Spleen (tissue), 11 donors: ENCODE measurements at regions not wholly inside any gene's neighbourhood (a gene's known extent, or its start where the extent isn't known, plus 50 kb on each side); places are given as distances from the start of the nearest gene placed in this dataset.

Experiments
- DNase-seq: peaks from one replicate; pipeline ENCODE4 v3.0.0-alpha.2; 2020
- H3K27ac ChIP-seq, 8 donors: fragments of 200-600 bp; sonication (generic) in 7 of 8; 1 replicate in 4 of 8; 2 replicates in 4 of 8; pipeline versions ENCODE4 v1.5.0 to v1.8.0; 2016 to 2021; ENCODE audit warnings: inconsistent platforms in 4 of 8, mild to moderate bottlenecking in 4 of 8, moderate library complexity in 1 of 8
- H3K27me3 ChIP-seq, 7 donors: fragments of 200-600 bp; sonication (generic) in 6 of 7; replicated peaks in 1 of 7; 1 replicate in 4 of 7; 2 replicates in 3 of 7; pipeline versions ENCODE4 v1.5.0 to v1.8.0; 2016 to 2021; ENCODE audit warnings: inconsistent platforms in 3 of 7, mild to moderate bottlenecking in 1 of 7
- H3K36me3 ChIP-seq, 6 donors: fragments of 200-600 bp; sonication (generic) in 5 of 6; 1 replicate in 4 of 6; 2 replicates in 2 of 6; pipeline versions ENCODE4 v1.5.0 to v1.8.0; 2016 to 2021; ENCODE audit warnings: inconsistent platforms in 2 of 6
- H3K4me1 ChIP-seq, 6 donors: fragments of 200-600 bp; sonication (generic) in 5 of 6; 1 replicate in 3 of 6; 2 replicates in 3 of 6; pipeline versions ENCODE4 v1.5.0 to v1.8.0; 2016 to 2021; ENCODE audit warnings: inconsistent platforms in 3 of 6
- H3K4me3 ChIP-seq, 8 donors: fragments of 200-600 bp; sonication (generic) in 7 of 8; 1 replicate in 4 of 8; 2 replicates in 4 of 8; pipeline versions ENCODE4 v1.5.0 to v1.8.0; 2016 to 2021; ENCODE audit warnings: inconsistent platforms in 4 of 8, mild to moderate bottlenecking in 4 of 8, moderate library complexity in 2 of 8
- H3K9me3 ChIP-seq, 8 donors: fragments of 200-600 bp; sonication (generic) in 7 of 8; 1 replicate in 4 of 8; 2 replicates in 4 of 8; pipeline versions ENCODE4 v1.5.0 to v1.8.0; 2016 to 2021; ENCODE audit warnings: inconsistent platforms in 4 of 8
- CTCF ChIP-seq, 11 experiments: fragments of 200-600 bp in 7 of 11; fragments of 450-650 bp in 4 of 11; sonication (generic) in 4 of 11; IDR thresholded peaks in 8 of 11; conservative IDR thresholded peaks in 3 of 11; 1 replicate in 7 of 11; 2 replicates in 4 of 11; pipeline versions ENCODE4 v1.4.0 to v1.8.0; 2016 to 2021; ENCODE audit warnings: antibody characterized with exemption in 11 of 11, inconsistent platforms in 4 of 11, mild to moderate bottlenecking in 1 of 11
- POLR2A ChIP-seq, 3 donors: fragments of 450-650 bp; IDR thresholded peaks; one replicate each; pipeline ENCODE4 v1.5.1; 2017; ENCODE audit warnings: antibody characterized with exemption in 3 of 3, mild to moderate bottlenecking in 1 of 3
- POLR2AphosphoS5 ChIP-seq, 3 donors: sonication (generic); formaldehyde crosslinking; IDR thresholded peaks; one replicate each; pipeline ENCODE4 v1.5.1; 2017; ENCODE audit warnings: antibody characterized with exemption in 3 of 3
- WGBS, 5 donors: extraction: QIAGEN DNeasy Blood & Tissue Kit in 3 of 5; methylation state at CpG; one replicate each; pipeline versions ENCODE4 v1.1.5 to v1.1.7; 2013 to 2018; 5-methylcytosine and 5-hydroxymethylcytosine counted together
- intact Hi-C: fragments of 100-400 bp; cut with DNase I; formaldehyde crosslinking; loops from one replicate; pipeline ENCODE4 v1.15.0; 2023; ENCODE audit warnings: low total_unique reads
- donor health status: healthy with polysubstance abuse.
- donor health status: DM: no; HTN: no; CAD: no; lungs with moderate emphysema.
- donor health status: DM: no; HTN: no; CAD: no.
- donor health status: Bipolar disorder and iron deficiency.
- donor health status: healthy.
- donor health status: DM: no; HTN: no; CAD: no.
- donor health status: DM: yes; HTN: yes; CAD: no.

- TF ChIP-seq POLR2A (IDR thresholded peaks at IDR 0.05) (no peak), POLR2AphosphoS5 (IDR thresholded peaks at IDR 0.05) (no peak), CTCF (IDR thresholded peaks at IDR 0.05 in 8 of 11, conservative IDR thresholded peaks at IDR 0.05 in 3 of 11) (no peak)
- H3K36me3 ChIP-seq: no peaks in the 10 kb centered on the region
- H3K9me3 ChIP-seq: no peaks in the 10 kb centered on the region
- H3K27ac ChIP-seq: peak overlapping the region in 1 of 8 donors; percentile 7
- no peak overlapping the region for H3K4me3 ChIP-seq
- intact Hi-C loops: no loop called here
- no peaks in the 10 kb centered on the region for H3K4me1 ChIP-seq
- 68 to 86% (median 75%) methylated on average over 2 of the region's 2 CpGs for WGBS, 5 donors
- no peaks in the 10 kb centered on the region for H3K27me3 ChIP-seq
- no peak for DNase-seq
These were observed 63.9 kb upstream of the GRIP1 start for GRCh38 chr12:66742508-66743367.

GRCh38 chr12:66744461-66744860 is 65.6 kb upstream of the GRIP1 start:
- no peaks in the 10 kb centered on the region for H3K27me3 ChIP-seq
- intact Hi-C loops: no loop called here
- DNase-seq: no peak
- no peaks in the 10 kb centered on the region for H3K9me3 ChIP-seq
- TF ChIP-seq CTCF (IDR thresholded peaks at IDR 0.05 in 8 of 11, conservative IDR thresholded peaks at IDR 0.05 in 3 of 11) (no peak), POLR2AphosphoS5 (IDR thresholded peaks at IDR 0.05) (no peak), POLR2A (IDR thresholded peaks at IDR 0.05) (no peak)
- H3K27ac ChIP-seq: no peak overlapping the region
- 70 to 82% (median 74%) methylated on average over 3 of the region's 3 CpGs for WGBS, 5 donors
- H3K4me1 ChIP-seq: no peaks in the 10 kb centered on the region
- H3K36me3 ChIP-seq: no peaks in the 10 kb centered on the region
- H3K4me3 ChIP-seq: no peak overlapping the region

GRCh38 chr12:66744956-66745383 is 66.1 kb upstream of the GRIP1 start:
- Histone ChIP-seq H3K36me3 (no peaks in the 10 kb centered on the region), H3K27me3 (no peaks in the 10 kb centered on the region), H3K27ac (no peak overlapping the region), H3K4me1 (no peaks in the 10 kb centered on the region), H3K9me3 (no peaks in the 10 kb centered on the region), H3K4me3 (no peak overlapping the region)
- 49 to 69% (median 58%) methylated on average over 3 of the region's 3 CpGs for WGBS, 5 donors
- intact Hi-C loops: no loop called here
- DNase-seq: no peak
- TF ChIP-seq POLR2A (IDR thresholded peaks at IDR 0.05): no peak

GRCh38 chr12:66746489-66747201 is 67.8 kb upstream of the GRIP1 start:
- TF ChIP-seq CTCF (IDR thresholded peaks at IDR 0.05 in 8 of 11, conservative IDR thresholded peaks at IDR 0.05 in 3 of 11) (no peak), POLR2AphosphoS5 (IDR thresholded peaks at IDR 0.05) (no peak), POLR2A (IDR thresholded peaks at IDR 0.05) (no peak)
- Histone ChIP-seq H3K4me3 (no peak overlapping the region), H3K27me3 (no peaks in the 10 kb centered on the region), H3K27ac (no peak overlapping the region), H3K9me3 (no peaks in the 10 kb centered on the region), H3K4me1 (no peaks in the 10 kb centered on the region), H3K36me3 (no peaks in the 10 kb centered on the region)
- 50 to 75% (median 73%) methylated on average over 1 of the region's 1 CpG for WGBS, 5 donors
- no peak for DNase-seq
- intact Hi-C loops: no loop called here
